HG03196 (cell line): ENCODE measurements at regions not wholly inside any gene's neighbourhood (a gene's known extent, or its start where the extent isn't known, plus 50 kb on each side); places are given as distances from the start of the nearest gene placed in this dataset.
A peak's percentile ranks its signal among the peaks of the same experiment; 100 is the strongest.

Experiments used
- ATAC-seq: cut with Tn5 transposase; IDR thresholded peaks from one replicate; pipeline ENCODE4 v1.9.1; 2021; ENCODE audit not compliant: unreplicated experiment

- ATAC-seq, result no peak
Observed at GRCh38 chr7:26044320-26044719, 107.7 kb upstream of the NFE2L3 start.

GRCh38 chr7:26046150-26046549 is 105.8 kb upstream of the NFE2L3 start:
- no peak for ATAC-seq

GRCh38 chr7:26046878-26047277 is 105.1 kb upstream of the NFE2L3 start:
- ATAC-seq, result no peak

- no peak for ATAC-seq
Observed at GRCh38 chr7:26048663-26049062, 103.3 kb upstream of the NFE2L3 start.

DNA sequence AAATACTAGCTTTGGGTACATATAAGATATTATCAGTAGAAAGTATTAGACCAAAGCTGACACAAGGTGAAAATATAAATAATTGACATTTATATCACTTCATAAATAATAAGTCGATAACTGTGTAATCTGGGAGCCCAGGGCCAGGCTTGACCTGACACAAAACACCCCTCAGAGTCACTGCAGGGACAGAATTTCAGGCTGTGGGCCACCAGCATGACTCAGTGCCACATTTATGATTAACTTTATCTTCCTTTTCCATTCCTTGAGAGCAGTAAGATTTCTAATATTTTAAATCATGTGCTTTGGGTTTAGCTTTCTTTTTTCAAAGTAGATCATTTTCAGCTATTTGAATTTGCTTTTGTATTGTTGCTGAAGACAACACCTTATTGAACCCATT is 102.9 kb upstream of the NFE2L3 start:
- no peak for ATAC-seq

DNA sequence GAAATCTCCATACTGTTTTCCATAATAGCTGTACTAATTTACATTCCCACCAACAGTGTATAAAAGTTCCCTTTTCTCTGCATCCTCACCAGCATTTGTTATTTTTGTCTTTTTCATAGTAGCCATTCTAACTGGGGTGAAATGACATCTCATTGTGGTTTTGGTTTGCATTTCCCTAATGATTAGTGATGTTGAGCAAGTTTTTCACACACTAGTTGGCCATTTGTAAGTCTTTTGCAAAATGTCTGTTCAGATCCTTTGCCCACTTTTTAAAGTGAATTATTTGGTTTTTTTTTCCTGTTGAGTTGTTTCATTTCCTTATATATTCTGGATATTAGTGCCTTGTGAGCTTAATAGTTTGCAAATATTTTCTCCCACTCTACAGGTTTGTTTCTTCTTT is 101.0 kb upstream of the NFE2L3 start:
- no peak for ATAC-seq

DNA sequence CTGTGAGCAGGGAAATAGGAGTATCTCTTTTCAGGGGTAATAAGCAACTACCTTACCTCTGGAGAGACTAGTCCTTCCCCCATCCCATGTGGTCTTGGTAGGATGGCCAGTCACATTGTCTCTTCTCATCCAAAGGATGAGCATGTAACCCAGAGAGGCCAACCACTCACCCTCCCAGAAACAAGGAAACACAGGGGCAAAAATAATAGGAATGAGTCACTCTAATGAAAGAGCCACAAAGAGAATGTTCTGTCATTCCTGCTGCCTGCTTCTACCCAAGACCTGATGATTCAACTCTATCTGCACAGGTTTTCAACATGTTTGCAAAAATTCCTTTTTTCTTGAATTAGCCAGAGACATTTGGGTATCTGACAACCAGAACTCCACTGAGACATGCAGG is 99.3 kb upstream of the NFE2L3 start:
- no peak for ATAC-seq

DNA sequence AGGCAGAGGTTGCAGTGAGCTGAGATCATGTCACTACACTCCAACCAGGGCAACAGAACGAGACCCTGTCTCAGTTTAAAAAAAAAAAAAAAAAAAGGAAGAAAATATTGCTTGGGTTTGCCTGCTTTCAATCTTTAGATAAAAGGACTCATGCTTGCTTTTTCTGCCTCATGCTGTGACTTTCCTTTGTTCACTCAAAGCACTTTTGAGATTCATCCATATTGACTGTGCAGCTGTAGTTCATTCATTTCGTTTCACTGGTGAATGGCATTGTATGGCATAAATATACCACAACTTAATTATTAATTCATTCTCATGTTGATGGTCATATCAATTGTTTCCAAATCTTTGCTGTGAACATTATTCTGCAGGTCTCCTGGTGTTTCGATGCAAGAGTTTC is 97.6 kb upstream of the NFE2L3 start:
- ATAC-seq, result no peak

GRCh38 chr7:26055241-26055640 is 96.8 kb upstream of the NFE2L3 start:
- no peak for ATAC-seq

DNA sequence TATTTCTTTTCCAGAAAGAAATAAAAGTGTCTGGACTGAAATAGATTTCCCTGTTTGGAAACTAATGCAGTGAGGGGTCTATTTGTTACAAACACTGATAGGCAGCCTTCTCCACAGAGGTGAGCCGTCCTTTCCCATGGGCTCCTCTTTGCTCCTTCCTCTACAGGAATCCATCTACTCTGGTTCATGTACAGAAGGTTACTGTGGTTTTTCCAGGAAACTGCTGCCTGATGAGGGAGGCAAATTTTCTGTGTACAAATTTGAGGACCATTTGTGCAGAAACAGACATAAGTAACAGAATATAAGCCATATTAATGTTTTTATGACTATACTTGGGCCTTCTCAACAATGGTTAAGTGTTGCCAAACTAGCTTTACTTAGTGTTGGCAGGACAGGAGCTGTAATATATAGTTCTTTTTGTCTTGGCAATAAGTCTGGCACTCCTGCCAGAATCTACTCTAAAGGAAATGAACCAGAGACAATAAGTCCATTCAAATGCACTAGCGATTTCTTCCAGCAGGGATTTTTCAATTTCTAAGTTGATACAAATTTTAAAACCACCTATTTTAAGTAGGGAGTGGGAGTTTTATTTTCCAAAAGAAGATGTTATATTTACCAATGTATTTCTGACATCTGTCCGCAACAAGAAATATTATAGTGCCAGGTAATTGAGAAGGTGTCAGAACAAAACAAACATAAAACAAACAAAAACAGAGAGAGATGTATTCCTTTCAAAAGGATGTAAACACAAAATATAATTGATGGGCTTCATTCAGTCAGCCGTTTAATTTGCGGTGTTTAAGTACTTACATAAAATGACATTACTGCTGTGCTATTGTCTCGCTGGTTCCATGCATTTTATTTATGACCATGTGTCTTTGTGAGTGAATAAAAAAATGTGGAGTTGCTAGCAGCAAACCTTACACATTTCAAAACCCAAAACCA is 91.0 kb upstream of the NFE2L3 start:
- ATAC-seq, result no peak

DNA sequence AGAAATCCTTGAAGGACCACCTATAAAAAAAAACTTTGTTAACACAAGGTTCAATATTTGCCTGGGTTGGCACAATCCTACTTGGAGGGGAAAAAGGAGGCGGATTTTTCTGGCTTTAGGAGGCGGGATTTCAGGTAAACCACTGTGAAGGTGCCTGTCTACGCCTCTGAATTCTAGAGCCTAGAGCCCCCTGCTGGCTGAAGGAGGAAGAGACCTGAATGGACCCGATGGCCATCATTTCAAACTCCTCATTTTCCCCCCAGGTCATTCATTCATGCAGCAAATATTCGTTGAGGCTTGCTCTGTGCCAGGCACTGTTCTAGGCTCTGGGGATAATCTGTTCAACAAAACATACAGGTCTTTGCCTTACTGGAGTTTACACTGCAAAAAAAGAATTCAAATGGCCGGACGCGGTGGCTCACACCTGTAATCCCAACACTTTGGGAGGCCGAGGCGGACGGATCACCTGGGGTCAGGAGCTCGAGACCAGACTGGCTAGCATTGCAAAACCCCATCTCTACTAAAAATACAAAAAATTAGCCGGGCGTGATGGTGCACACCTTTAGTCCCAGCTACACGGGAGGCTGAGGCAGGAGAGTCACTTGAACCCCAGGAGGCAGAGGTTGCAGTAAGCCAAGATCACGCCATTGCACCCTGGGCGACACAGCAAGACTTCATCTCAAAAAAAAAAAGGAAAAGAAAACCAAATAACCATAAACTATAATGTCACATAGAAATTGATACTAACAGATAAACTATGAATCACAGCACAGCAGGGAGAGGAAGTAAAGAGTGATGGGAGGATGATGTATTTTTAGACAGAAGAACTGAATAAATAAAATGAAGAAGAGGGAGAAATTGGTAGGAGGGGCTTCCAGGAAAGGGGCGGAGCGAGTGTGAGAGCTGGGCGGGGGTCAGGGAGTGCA is 90.1 kb upstream of the NFE2L3 start:
- ATAC-seq, result no peak

- no peak for ATAC-seq
Observed at GRCh38 chr7:26065652-26066051, 86.3 kb upstream of the NFE2L3 start.

- ATAC-seq, result no peak
Observed at GRCh38 chr7:26066736-26067135, 85.3 kb upstream of the NFE2L3 start.

- ATAC-seq, result no peak
Observed at GRCh38 chr7:26070290-26070689, 81.7 kb upstream of the NFE2L3 start.

- no peak for ATAC-seq
Observed at GRCh38 chr7:26071622-26072456, 80.2 kb upstream of the NFE2L3 start.

GRCh38 chr7:26073041-26073440 is 79.0 kb upstream of the NFE2L3 start:
- ATAC-seq, result no peak

- ATAC-seq, result no peak
Observed at GRCh38 chr7:26074919-26075318, 77.1 kb upstream of the NFE2L3 start.

DNA sequence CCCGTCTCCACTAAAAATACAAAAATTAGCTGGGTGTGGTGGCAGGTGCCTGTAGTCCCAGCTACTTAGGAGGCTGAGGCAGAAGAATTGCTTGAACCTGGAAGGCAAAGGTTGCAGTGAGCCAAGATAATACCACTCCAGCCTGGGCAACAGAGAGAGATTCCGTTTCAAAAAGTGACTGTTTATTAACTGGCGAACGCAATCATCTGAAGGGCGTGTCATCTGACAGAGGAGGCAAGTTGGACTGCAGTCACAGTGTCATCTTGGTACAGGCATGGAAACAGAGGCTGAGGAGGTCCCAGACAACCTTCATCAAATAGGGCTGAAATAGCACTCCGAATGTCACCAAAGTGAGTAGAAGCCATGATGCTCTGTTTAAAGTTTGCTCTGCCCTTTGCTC is 75.3 kb upstream of the NFE2L3 start:
- no peak for ATAC-seq

DNA sequence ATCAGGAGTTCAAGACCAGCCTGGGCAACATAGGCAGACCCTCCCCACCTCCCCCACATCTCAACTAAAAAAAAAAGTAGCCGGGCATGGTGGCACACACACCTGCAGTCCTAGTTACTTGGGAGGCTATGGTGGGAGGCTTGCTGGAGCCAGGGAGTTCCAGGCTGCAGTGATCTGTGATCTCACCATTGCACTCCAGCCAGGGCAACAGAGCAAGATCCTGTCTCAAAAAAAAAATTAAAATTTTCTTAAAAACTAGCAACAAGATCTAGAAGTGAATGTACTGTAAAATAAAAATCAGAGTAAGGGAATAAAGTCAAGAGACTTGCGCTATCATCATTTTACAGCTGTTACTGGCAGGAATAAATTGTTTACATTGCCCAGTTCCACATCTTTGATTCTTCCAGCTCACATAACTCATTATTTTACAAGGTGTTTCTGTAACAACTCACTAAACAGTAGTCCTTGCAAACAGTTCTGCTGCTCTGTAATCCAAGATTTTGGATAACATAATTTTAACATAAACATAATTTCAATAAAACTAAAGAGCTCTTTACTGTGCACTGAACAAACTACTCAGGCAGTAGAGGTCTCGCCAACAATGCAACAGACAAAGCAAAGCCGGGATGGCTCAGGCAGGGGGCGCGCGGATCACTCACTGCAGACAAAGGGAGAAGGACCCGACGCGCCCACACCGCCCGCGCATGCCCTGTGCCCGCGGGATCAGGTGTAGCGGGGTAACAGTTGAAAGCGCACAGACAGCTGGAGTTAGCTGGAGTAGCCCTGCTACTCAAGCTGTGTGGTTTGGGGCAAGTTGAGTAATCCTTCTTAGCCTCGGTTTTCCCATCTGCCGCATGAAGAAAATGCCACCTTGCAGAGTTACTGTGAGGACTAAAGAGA is 73.3 kb upstream of the NFE2L3 start:
- ATAC-seq, result peak; percentile 90

GRCh38 chr7:26081638-26082037 is 70.4 kb upstream of the NFE2L3 start:
- no peak for ATAC-seq
